Mucosa of descending colon (tissue), 3 donors: ENCODE measurements at regions not wholly inside any gene's neighbourhood (a gene's known extent, or its start where the extent isn't known, plus 50 kb on each side); places are given as distances from the start of the nearest gene placed in this dataset.

Source experiments
- ATAC-seq: fragments of 200-7000 bp; cut with Tn5 transposase; one replicate; pipeline ENCODE4 v1.9.1; 2020; ENCODE audit warnings: mild to moderate bottlenecking, moderate library complexity
- DNase-seq, 3 donors: peaks; one replicate each; pipeline ENCODE4 v3.0.0-alpha.2; 2020
- H3K36me3 ChIP-seq: fragments of 200-600 bp; one replicate; pipeline ENCODE4 v1.8.0; 2021; ENCODE audit warnings: low read depth, mild to moderate bottlenecking
- H3K4me1 ChIP-seq: fragments of 200-600 bp; one replicate; pipeline ENCODE4 v1.8.0; 2021; ENCODE audit warnings: low read depth, mild to moderate bottlenecking
- H3K4me3 ChIP-seq: fragments of 200-600 bp; one replicate; pipeline ENCODE4 v1.8.0; 2021; ENCODE audit warnings: mild to moderate bottlenecking
- H3K9me3 ChIP-seq: fragments of 200-600 bp; one replicate; pipeline ENCODE4 v1.8.0; 2021; ENCODE audit warnings: mild to moderate bottlenecking
- CTCF ChIP-seq: fragments of 200-600 bp; IDR thresholded peaks from one replicate; pipeline ENCODE4 v1.8.0; 2022; ENCODE audit warnings: antibody characterized with exemption, mild to moderate bottlenecking
- intact Hi-C, 2 donors: fragments of 100-400 bp; cut with DNase I in 1 of 2; cut with micrococcal nuclease in 1 of 2; formaldehyde crosslinking; loops; one replicate each; pipeline versions ENCODE4 v1.11.0 to v1.11.1; 2022; cut with DNase I, micrococcal nuclease
- donor health status: DM: no; HTN: no; CAD: no; lungs with moderate emphysema.
- donor health status: DM: no; HTN: no; CAD: no.
- donor health status: DM: no; HTN: yes; CAD: no.

GRCh38 chr6:95949985-95950384 is 65.8 kb upstream of the FUT9 start:
- no peak for DNase-seq
- H3K36me3 ChIP-seq = no peaks in the 10 kb centered on the region
- H3K4me3 ChIP-seq = no peak overlapping the region
- TF ChIP-seq CTCF = no peak
- intact Hi-C loops = no loop called here
- no peak for ATAC-seq
- no peaks in the 10 kb centered on the region for H3K9me3 ChIP-seq
- no peaks in the 10 kb centered on the region for H3K4me1 ChIP-seq

DNA sequence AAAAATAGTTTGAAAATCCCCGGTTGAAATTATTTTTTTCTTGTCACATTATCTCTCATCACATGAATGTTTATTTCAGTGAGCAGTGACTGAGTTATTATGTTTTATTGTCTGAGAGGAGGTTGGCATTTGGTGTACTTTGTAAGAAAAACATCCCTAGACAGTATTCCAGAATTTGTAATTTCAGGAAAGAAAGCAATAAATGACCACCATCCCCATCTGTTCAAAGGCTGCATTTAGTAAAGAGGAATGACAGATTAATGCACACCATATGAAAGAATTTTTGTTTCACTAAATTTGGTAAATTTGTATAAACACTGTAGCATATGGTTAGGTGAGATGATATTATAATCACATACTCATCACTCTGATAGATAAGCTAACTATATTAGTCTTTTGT is 57.1 kb upstream of the FUT9 start:
- intact Hi-C loops = no loop called here
- Histone ChIP-seq H3K9me3 (no peaks in the 10 kb centered on the region), H3K36me3 (no peaks in the 10 kb centered on the region), H3K4me3 (no peak overlapping the region), H3K4me1 (no peaks in the 10 kb centered on the region)
- no peak for TF ChIP-seq CTCF
- DNase-seq (no peak), ATAC-seq (no peak)

GRCh38 chr6:95959261-95959660 is 56.5 kb upstream of the FUT9 start:
- no peaks in the 10 kb centered on the region for H3K9me3 ChIP-seq
- no peak overlapping the region for H3K4me3 ChIP-seq
- TF ChIP-seq CTCF = no peak
- no peak for ATAC-seq
- intact Hi-C loops = no loop called here
- no peaks in the 10 kb centered on the region for H3K36me3 ChIP-seq
- H3K4me1 ChIP-seq = no peaks in the 10 kb centered on the region
- DNase-seq = no peak
